Epithelial cell of esophagus (primary cell): ENCODE measurements at regions not wholly inside any gene's neighbourhood (a gene's known extent, or its start where the extent isn't known, plus 50 kb on each side); places are given as distances from the start of the nearest gene placed in this dataset.

Source experiments
- DNase-seq: peaks from one replicate; pipeline ENCODE4 v3.0.0; 2010; ENCODE audit warnings: low read depth
- H3K4me3 ChIP-seq: 2 replicates; pipeline ENCODE4 v1.5.1; 2011; ENCODE audit warnings: mild to moderate bottlenecking, low read length, control low read depth
- TF ChIP-seq, protein P1 (sequence below): IDR thresholded peaks from 2 replicates; pipeline ENCODE4 v1.5.1; 2011; ENCODE audit warnings: low read depth, mild to moderate bottlenecking, low read length, control low read depth, inconsistent platforms; ENCODE audit not compliant: insufficient read depth; ENCODE audit errors: missing control alignments

DNA sequence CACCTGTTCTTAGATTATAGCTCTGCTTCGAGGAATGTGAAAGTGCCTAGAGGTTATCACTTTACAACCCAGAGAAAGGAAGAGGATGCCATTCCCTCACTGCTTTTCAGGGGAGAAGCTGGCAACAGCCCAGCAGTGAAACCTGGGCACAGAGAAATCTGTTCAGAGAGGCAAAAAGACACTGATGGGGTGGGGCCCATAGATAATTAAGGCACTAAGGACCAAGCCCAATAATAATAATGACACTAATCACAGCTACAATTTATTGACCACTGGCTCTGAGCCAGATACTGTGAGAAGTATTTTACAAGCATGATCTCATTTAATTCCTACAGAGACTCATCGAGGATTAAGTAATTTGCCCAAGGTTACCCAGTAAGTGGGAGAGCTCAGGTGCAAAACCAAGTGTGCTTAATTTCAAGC is 168.3 kb downstream of the PIK3R1 start:
- H3K4me3 ChIP-seq, result no peak overlapping the region
- DNase-seq, result peak; percentile 55
- TF ChIP-seq, protein P1, sequence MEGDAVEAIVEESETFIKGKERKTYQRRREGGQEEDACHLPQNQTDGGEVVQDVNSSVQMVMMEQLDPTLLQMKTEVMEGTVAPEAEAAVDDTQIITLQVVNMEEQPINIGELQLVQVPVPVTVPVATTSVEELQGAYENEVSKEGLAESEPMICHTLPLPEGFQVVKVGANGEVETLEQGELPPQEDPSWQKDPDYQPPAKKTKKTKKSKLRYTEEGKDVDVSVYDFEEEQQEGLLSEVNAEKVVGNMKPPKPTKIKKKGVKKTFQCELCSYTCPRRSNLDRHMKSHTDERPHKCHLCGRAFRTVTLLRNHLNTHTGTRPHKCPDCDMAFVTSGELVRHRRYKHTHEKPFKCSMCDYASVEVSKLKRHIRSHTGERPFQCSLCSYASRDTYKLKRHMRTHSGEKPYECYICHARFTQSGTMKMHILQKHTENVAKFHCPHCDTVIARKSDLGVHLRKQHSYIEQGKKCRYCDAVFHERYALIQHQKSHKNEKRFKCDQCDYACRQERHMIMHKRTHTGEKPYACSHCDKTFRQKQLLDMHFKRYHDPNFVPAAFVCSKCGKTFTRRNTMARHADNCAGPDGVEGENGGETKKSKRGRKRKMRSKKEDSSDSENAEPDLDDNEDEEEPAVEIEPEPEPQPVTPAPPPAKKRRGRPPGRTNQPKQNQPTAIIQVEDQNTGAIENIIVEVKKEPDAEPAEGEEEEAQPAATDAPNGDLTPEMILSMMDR, result no peak

DNA sequence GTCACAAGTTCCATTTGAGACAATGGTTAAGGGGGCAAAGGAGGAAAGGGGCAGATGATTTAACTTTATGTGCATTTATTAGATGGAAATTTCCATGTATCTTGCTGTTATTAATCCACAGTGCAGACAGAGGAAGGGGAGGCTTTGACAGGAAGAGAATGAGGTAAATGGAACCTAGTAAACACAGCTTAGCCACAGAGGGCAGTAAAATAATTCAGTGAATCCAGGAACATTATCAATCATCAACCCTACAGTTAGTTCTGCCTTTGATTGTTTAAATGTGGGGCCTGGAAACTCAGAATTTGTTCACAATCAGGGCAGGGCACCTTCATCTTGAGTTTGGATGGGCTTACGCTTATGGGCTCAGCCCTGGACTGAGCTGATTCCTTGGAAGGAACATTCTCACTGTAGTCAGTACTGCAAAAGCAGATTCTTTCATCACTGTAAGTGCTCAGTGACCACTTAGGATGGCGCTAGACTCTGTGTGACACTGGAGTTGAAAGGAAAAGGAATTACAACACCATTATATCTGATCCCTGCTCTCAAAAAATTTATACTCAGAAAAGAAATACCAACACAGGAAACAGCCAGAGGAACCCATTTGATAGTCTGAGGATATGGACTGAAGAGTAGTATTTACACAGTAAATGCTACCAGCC is 169.5 kb downstream of the PIK3R1 start:
- TF ChIP-seq, protein P1, result no peak
- no peak overlapping the region for H3K4me3 ChIP-seq
- no peak for DNase-seq

- no peak for DNase-seq
- no peak overlapping the region for H3K4me3 ChIP-seq
Measured at GRCh38 chr5:68385936-68386335, 170.4 kb downstream of the PIK3R1 start.

GRCh38 chr5:68387074-68387796 is 171.7 kb downstream of the PIK3R1 start:
- TF ChIP-seq, protein P1, result no peak
- no peak for DNase-seq

More at GRCh38 chr5:68385936-68386335, 170.4 kb downstream of the PIK3R1 start:
- TF ChIP-seq, protein P1, result no peak

DNA sequence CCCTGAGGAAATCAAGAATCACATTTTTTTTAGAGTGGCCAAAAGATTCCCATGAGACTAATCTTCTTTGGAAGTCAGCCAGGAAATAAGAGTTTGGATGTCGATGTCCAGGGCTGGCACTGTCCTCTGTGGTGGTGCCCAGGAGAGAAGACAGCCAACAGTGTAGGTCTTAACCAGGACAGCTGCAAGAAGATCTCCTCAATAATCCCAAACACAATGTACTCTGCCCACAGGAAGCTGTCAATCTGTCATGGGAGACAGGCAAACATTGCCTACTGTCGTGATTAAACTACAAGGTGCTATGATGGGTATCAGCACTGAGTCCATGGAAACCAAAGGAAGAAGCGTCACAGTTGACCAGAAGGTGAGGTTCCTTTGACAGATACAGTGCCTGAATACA is 174.1 kb downstream of the PIK3R1 start:
- DNase-seq, result no peak
- no peak overlapping the region for H3K4me3 ChIP-seq
- TF ChIP-seq, protein P1, result no peak

More at GRCh38 chr5:68387074-68387796, 171.7 kb downstream of the PIK3R1 start:
- H3K4me3 ChIP-seq, result no peak overlapping the region

- H3K4me3 ChIP-seq, result no peak overlapping the region
- TF ChIP-seq, protein P1, result no peak
- DNase-seq, result no peak
Measured at GRCh38 chr5:68392617-68393016, 177.1 kb downstream of the PIK3R1 start.
